Fibroblast of upper back skin (primary cell): ENCODE measurements at regions not wholly inside any gene's neighbourhood (a gene's known extent, or its start where the extent isn't known, plus 50 kb on each side); places are given as distances from the start of the nearest gene placed in this dataset.
"Not testable (repeated sequence)": the region's sequence is repeated elsewhere in the genome, so short reads cannot be mapped to it uniquely, and the experiment has no call there.

Experiments
- DNase-seq: peaks from one replicate; pipeline ENCODE4 v3.0.0-alpha.2; 2013

DNA sequence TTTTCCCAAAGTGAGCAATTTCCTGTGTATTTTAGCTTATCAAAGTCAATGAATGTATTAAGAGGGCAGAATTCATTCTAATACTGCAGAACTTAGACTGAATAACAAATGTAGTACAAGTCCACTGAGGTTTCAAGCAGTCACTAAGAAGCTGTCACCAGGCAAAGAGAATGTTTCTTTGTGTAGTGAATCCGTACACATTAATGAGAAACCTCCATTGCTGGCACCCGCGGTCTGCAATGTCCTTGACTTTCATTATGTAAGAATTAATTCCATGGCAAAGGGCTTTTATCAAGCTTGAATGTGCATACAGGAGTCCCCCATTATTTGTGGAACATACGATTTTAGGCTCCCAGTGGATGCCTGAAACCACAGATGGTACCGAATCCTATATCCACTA is 719.5 kb upstream of the TMPRSS15 start:
- DNase-seq, result no peak

DNA sequence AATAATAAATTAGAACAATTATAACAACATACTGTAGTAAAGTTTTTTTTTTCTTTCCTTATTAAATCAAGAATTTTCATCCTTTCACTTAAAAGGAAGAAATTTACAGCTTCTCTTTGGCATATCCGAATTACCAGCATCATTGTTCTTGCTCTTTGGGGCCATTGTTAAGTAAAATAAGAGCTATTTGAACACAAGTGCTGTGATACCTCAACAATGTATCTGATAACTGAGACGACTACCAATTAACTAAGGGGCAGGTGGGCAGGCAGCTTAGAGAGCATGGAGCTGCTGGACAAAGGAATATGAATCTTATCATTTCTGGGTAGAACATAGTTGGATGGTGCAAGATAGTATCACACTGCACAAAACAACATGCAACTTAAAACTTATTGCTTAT is 719.9 kb upstream of the TMPRSS15 start:
- no peak for DNase-seq

DNA sequence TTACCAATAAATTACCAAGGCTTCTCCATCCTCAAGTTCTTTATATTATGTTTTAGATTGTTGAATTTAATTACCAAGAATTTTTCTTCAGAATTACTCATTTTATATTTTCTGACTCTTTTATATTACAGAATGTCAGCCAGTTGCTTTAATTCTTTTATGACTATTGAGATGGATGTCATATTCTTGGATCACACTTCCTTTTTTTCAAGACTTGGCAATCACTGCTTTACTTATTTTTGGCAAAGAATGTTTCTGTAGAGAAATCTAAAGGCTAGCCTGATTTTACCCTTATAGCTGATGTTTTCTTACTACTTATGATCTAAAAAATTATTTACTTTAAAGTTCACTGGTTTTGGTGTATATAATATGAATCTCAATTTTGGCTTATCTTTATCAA is 721.1 kb upstream of the TMPRSS15 start:
- no peak for DNase-seq

DNA sequence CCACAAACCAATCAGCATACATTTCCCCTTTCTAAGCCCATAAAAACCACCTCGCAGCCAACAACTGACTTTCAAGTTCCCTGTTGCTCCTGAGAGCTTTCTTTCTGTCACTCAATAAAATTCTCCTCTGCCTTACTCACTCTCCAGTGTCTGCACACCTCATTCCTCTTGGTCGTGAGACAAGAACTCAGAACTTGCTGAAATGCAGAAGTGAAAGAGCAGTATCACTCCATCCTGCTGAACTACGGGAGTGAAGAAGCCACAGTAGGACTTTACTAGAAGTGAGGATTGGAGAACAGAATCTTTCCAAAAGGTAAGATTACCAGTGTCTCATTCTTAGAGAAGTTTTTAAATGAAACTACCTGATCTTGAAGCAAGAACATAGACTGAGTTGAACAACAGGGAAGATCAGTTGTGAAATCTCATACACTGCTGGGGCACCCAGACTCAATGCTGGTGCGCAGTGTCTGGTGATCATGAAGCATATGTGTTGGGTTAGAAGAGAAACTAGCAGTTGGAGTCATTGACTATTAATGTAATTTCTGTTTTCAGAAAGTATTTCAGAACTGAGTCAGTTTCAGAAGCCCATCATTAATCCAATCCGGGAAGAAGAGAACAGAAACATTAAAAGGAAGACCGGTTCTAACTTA is 726.9 kb upstream of the TMPRSS15 start:
- no peak for DNase-seq

DNA sequence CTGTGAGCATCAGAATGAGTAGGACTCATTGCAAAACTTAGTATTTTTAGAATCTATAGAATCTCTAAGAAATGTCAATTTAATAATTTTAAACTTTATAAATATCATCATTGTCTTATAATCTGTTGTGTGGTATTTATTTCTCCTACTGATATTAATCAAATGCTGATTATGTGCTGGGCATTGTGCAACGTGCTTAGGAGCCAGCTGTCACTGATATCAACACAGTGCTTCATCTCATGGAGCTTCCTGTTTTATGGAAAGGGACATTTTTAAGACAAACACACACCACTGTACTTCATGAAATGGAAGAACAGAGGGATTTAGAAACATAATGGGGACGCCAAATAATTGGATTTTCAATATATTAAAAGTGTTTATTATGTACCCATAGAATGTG is 737.9 kb upstream of the TMPRSS15 start:
- no peak for DNase-seq

DNA sequence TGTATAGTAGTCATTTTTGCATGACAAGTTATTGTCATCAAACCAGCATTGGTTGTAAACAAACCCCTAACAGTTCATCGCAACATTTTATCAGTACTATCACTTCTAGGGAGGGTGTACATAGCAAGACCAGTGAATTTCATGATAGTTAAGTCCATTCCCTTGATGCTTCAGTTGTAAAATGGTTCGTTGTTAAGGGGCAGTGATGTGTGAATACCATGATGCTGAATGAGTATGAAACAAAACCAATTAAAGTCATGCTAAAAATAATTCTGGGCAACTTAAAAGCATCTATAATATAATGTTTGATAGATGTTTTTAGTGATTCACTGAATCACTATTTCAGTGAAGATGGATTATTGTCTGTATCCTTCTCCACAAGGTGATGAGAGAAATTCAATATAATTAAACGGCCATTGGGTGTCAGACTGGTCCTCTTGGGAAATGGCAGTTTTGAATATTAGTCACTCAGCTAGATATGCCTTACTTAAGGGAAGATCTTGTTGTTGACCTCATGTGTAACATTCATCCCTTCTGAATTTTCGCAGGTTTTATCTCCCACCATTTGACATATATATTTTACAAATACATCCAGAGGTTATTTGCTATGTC is 742.2 kb upstream of the TMPRSS15 start:
- DNase-seq, result no peak

DNA sequence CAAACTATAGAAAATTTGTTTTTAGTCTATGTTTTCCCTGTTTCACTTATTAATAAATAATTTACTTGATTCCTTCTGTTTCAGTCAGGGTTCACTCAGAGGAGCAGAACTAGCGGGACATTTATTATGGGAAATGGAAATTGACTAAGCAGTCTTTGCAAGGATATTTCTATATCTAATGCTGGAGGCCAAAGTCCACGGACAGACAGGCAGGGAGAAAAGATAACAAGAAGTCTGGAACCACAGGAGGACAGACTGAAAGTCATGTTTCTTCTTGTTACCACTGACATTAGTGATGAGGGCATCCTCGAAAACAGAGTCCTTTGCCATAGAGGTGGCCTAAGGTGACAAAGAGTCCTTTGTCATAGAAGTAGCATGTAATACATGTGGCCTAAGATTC is 744.5 kb upstream of the TMPRSS15 start:
- DNase-seq, result no peak

DNA sequence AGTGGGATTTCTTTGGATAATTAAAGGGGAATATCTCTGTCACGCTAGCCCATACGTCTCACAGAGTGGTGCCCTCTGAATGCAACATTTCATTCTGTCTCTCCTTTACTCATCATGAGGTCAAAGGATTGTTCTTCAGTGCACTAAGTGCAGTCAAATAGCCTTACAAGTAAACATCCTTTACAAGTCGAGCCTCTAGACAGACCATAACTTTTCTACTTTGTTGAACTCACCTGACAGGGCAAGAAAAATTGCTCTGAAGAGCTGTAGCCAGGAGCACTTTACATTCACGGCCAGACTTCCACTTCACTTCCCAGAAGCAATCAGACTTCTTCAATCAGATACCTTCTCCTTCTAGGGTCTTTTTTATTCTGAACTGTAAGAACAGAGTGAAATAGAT is 768.0 kb upstream of the TMPRSS15 start:
- no peak for DNase-seq

DNA sequence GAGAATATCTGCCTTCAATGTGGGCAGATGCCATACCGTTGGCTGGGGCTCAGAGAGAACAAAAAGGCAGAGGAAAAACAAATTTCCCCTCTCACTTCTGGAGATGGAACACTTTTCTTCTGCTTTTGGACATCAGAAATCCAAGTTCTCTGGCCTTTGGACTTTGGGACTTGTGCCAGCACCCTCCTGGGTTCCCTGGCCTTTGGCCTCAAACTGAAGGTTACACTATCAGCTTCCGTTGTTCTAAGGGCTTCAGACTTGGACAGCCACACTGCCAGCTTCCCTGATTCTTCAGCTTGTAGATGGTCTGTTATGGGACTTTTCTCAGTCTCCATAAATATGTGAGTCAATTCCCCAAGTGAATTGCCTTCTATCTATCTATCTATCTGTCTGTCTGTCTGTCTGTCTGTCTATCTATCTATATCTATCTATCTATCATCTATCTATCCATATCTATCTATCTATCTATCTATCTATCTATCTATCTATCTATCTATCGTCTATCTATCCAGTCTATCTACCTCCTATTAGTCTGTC is 778.1 kb upstream of the TMPRSS15 start:
- no peak for DNase-seq

DNA sequence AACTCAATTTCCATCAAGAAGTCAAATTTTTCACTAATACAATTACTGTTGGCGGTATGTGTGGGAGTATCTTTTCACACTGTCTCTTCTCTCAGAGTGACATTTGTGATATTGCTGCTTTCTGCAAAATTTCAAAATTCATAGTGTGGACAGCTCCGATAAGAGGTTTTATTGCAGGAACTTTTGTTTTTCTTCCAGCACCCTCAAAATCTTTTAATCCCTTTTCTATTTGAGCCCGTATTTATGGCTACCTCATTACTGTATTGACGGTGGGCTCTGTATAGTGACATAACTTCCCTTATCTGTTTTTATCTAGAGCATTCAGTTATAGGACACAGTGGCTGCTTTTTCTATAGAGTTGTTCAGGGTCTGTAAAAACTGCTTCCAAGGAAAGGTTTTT is 794.4 kb upstream of the TMPRSS15 start:
- no peak for DNase-seq

DNA sequence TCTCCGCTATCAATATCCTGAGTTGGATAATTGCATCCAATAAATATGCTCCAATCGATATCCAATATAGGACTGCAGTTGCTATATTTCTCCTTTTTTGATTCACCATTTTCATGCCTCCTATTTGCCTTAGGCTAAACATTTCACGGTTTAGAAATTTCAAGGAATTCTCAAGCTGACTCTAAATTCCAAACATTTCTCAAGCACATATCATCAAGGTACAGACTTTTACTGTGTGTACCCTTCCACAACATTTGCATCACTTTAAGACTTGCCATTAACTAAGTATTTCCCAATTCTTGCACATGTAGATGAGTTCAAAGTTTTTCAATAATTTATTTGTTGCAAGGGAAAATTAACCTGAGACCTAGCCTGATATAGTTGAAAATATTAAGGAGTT is 795.2 kb upstream of the TMPRSS15 start:
- no peak for DNase-seq

DNA sequence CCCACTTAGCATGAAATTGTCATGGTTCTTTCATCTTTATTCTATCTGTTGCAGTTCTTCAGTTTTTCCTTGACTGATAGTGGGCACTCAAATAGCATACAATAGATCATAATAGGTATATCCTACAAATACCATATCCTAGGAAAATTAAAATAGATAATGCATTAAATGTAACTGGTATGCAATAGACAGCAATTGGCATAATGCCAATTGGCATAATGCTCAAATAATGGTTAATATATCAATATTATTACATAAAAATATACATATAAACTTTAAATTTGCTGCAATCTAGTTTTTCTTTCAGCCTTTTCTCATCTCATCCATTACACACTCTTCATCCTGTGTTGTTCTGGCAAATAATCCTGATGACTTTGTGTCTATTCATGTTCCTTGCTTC is 814.6 kb upstream of the TMPRSS15 start:
- DNase-seq, result no peak

DNA sequence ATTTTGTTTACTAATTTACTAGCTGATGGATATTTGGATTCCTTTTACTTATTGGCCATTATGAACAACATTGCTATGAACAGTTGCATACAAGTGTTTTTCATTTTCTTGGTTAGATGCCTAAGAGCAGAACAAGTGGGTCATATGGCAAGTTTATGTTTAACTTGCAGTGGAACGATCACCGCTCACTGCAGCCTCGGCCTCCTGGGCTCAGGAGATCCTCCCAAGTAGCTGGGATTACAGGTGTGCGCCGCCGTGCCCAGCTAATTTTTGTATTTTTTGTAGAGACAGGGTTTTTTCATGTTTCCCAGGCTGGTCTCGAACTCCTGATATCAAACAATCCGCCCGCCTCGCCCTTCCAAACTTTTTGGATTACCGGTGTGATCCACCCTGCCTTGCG is 820.5 kb upstream of the TMPRSS15 start:
- DNase-seq, result no peak

DNA sequence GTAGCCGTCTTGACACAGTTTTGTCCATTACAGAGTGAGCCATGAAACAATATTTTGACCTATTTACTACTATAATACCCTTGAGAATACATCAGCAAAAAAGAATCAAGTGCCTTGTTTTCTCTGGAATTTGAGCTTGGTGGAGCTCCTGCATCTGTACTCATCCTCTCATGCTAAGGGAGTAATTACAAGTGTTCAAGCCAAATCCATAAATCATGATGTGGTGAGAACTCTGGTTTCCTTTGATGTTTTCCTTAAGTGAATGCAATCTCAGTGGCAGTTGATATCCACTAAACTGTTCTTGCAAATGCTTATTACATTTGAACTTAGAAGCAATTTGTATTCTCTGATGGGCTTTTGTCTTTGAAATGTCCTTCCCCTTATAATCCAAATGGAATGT is 824.6 kb upstream of the TMPRSS15 start:
- no peak for DNase-seq

DNA sequence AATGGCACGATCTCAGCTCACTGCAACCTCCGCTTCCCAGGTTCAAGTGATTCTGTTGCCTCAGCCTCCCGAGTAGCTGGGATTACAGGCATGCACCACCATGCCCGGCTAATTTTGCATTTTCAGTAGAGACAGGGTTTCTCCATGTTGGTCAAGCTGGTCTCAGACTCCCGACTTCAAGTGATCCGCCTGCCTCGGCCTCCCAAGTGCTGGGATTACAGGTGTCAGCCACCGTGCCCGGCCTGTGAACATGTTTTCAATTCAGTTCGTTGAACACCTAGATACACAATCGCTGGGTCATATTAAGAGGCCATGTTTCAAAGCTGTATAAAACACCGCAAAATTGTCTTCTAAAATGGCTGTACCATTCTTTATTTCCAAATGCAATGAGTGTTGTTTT is 830.3 kb upstream of the TMPRSS15 start:
- not testable (repeated sequence) for DNase-seq

DNA sequence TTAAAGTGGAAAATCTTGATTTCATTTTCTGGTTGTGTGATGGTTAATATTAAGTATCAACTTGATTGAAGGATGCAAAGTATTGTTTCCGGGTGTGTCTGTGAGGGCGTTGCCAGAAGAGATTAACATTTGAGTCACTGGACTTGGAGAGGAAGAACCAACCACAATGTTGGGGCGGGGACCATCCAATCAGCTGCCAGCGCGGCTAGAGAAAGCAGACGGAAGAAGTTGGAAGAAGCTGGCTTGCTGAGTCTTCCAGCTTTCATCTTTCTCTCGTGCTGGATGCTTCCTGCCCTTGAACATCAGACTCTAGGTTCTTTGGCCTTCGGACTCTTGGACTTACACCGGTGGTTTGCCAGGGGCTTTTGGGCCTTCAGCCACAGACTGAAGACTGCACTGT is 832.6 kb upstream of the TMPRSS15 start:
- no peak for DNase-seq

DNA sequence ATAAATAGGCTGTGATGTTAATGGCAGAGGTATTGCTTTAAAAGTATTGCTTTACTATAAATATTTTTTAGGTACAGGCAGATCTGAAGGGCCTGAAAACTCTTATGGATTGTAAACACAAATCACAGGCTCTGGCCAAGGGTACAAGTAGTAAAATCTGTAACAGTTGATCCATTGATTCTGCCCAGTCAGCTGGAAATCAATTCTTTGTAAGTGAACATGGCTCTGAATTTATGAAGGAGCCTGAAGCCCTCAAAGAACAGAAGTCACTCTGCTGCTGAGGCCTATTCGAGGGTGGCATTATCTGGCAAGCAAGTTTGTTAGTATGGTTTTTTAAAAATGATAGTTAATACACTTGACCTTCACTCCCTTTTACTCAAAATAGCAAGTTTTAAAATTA is 834.0 kb upstream of the TMPRSS15 start:
- no peak for DNase-seq

DNA sequence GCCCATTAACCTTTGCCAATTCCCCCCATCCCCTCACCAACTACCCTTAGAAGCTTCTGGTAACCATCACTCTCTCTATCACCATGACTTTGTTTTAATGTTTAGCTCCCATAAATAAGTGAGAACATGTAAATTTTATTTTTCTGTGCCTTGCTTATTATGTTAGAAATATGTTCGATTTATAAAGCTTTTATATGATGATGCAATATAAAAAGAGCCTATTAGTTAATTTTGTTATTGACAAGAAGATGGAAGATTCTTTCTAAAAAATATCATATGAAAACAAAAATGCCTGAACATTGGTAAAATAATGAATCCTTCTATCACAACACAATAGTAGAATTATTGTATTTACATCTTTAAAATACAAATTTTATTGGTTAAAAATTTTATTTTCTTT is 836.1 kb upstream of the TMPRSS15 start:
- DNase-seq, result no peak

DNA sequence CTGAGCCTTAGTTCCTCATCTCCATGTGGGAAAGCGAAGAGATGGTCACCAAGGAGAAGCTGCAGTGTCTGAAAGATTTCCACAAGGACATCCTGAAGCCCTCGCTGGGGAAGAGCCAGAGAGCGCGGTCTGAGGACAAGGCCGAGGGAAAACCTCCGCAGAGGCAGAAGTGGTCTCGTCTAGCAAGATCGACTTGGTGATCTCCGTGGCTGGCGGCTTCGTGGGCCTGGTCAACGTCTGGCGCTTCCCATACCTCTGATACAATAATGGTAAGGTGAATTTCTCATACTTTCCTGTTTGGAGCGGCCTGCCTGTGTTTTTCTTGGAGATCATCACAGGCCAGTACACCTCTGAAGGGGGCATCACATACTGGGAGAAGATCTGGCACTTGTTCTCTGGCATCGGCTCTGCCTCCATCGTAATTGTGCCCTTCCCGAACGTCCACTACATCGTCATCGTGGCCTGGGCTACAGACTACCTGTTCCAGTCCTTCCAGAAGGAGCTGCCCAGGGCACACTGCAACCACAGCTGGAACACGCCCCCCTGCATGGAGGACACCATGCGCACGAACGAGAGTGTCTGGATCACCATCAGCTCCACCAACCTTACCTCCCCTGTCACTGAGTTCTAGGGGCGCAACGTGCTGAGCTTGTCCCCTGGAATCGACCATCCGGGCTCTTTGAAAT is 841.1 kb upstream of the TMPRSS15 start:
- no peak for DNase-seq

DNA sequence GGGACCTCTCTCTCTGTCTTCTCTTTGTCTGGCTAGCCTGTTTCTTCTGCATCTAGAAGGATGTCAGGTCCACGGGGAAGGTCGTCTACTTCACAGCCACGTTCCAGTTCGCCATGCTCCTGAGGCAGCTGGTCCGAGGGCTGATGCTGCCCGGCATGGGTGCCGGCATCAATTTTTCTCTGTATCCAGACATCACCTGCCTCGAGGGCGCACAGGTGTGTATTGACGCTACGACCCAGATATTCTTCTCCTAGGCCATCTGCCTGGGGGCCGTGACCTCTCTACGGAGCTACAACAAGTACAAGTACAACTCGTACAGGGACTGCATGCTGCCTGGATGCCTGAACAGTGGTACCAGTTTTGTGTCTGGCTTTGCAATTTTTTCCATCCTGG is 841.6 kb upstream of the TMPRSS15 start:
- no peak for DNase-seq

DNA sequence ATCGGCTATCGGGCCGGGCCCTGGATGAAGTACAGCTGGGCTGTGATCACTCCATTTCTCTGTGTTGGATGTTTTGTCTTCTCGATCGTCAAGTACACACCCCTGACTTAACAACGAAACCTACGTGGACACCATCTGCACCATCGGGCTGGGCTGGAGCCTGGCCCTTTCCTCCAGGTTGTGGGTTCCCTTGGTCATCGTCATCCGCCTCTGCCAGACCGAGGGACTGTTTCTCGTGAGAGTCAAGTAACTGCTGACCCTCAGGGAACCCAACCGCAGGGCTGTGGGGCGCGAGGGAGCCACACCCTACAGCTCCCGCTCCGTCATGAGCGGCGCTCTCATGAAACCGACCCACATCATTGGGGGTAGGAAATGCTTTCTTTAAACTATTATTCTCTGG is 842.4 kb upstream of the TMPRSS15 start:
- no peak for DNase-seq

DNA sequence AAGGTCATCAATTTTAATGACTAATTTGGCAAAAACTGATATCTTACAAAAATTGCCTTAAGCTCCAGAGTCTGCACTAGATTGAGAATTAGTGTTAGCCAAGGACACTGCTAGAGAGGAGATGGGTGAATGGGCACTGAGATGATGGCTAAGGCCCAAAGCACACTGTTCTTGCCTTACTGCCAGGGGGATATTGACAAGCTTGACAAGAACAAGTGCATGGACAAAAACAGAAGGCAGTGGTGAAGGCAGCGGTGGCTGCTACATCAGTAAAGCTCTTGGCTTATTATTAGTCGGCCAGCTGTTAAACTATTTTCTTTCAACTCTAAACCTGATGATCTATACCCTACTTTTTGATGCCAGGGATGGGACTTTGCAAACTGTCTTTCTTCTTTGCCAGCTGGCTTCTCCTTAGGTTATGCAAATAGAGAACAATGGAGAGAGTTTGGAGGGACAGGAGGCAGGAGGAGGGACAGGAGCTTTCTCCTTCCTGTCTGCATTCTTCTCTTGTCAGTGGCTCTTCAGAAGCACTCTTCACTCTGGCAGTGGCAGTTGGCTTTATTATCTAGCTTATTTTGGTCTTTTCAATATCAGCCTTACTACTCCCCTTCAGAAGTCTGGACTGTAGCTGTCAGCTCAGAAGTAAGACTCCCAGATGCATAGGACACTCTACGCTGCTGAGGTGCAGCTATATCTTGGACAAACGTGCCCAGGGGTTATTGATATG is 853.5 kb upstream of the TMPRSS15 start:
- no peak for DNase-seq

DNA sequence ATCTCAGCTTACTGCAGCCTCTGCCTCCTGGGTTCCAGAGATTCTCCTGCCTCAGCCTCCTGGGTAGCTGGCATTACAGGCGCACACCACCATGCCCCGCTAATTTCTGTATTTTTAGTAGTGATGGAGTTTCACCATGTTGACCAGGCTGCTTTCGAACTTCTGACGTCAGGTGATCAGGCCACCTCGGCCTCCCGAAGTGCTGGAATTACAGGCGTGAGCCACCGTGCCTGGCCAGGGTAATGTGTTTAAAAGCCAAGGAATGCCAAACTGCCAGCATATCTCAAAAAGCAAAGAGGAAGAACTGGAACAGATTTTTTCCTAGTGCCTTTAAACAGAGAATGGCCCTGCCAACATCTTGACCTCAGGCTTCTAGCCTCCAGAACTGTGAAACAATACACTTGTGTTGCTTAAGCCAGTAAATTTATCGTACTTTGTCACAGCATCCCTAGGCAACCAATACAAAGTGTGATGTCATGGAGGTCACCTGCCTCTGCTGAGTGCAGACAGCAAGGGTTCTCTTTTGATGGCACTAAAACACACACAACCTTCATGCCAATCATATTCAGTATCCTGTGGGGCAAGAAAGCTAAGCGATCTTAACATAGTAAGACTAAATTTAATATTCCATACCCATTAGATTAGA is 858.3 kb upstream of the TMPRSS15 start:
- no peak for DNase-seq
